AG20443 (cell line): ENCODE measurements at regions not wholly inside any gene's neighbourhood (a gene's known extent, or its start where the extent isn't known, plus 50 kb on each side); places are given as distances from the start of the nearest gene placed in this dataset.

Source experiments
- DNase-seq: peaks from one replicate; pipeline ENCODE4 v3.0.0; 2012; ENCODE audit warnings: low spot score, mixed read lengths

GRCh38 chr16:82497139-82497538, 129.6 kb upstream of the CDH13 start:
- DNase-seq: no peak

DNA sequence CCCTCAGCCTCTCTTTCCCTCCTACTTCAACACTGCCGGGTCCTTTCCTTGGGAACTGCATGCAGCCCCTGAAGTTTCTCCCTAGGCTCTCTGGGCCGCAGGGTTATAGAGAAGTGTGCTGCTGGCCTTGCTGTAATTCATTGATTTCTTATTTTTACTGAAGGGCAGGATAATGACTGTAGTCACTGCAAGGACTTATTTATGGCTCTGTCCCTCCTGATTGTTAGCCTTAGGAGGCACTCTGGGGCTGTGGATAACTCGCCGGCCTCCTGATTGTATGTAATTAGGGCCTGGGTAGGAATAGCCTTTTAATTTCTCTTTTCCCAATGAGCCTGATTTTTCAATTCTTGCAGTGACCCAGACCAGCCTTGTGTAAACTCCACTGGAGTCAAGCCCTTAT, 138.3 kb upstream of the CDH13 start:
- no peak for DNase-seq

- DNase-seq: no peak
Observed at GRCh38 chr16:82481455-82481854, 145.3 kb upstream of the CDH13 start.

- DNase-seq: no peak
Observed at GRCh38 chr16:82476786-82477185, 150.0 kb upstream of the CDH13 start.

DNA sequence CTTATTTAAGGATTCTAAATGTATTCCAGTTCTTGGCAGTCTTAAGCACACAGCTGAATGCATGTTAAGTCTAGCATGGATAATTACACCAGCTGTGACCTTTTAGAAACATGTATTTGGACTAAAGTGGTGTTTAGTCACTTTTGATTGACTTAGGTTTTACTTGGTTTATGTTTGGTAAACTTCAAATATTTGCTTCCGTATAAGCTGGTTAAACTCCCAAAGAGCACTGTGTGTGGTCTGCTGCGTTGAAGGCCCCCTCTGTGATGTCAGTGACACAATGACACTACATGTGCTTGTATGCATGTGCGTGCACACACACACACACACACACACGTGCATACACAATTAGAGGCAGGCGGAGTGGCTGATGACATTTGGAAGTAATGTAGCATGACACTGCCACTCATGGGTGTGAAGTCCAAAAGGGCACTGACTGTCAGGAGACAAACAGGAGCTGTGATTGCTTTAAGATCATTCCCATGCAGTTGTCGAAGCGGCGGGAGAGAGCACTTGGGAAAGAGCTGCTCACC, 156.1 kb upstream of the CDH13 start:
- DNase-seq: no peak

- DNase-seq: no peak
Observed at GRCh38 chr16:82470016-82470415, 156.8 kb upstream of the CDH13 start.

- no peak for DNase-seq
Observed at GRCh38 chr16:82464187-82464586, 162.6 kb upstream of the CDH13 start.

DNA sequence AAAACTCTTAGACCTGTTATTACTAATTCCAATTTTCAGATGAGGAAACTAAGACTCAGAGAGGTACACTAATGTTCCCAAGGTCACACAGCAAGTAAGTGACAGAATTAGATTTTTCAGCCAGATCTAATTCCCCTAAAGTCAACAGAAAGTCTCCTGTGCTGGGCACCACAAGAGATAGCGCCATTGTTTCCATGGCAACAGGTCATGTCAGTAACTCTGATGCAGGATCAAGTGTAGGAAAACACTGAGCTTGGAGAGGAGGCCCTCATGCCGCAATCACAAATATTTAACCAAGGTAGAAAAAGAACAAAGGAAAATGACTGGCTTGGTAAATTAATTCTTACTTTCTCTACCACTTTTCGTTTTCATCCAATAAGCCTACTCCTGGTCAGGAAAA, 166.0 kb upstream of the CDH13 start:
- no peak for DNase-seq

- DNase-seq: no peak
Observed at GRCh38 chr16:82459580-82460256, 167.1 kb upstream of the CDH13 start.

DNA sequence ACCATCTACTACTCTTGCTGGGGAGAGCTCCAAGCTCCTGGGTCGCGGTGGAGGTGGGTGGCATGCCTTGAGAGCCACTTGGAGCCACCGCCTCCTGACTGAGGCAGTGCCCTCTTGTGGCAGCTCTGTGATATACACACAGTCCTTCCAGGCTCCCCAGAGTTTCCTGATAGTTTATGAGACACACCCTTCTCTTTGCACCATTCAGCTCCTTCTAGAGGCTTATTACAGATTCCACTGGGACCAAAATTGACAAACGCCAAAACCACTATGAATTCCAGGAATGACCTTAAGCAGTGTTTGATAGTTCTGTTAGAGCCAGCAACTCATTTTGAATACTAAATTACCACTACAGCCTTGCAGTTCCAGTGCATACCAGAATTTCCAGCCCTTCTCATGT, 170.1 kb upstream of the CDH13 start:
- DNase-seq: peak; percentile 79

GRCh38 chr16:82454566-82454965, 172.2 kb upstream of the CDH13 start:
- DNase-seq: no peak

DNA sequence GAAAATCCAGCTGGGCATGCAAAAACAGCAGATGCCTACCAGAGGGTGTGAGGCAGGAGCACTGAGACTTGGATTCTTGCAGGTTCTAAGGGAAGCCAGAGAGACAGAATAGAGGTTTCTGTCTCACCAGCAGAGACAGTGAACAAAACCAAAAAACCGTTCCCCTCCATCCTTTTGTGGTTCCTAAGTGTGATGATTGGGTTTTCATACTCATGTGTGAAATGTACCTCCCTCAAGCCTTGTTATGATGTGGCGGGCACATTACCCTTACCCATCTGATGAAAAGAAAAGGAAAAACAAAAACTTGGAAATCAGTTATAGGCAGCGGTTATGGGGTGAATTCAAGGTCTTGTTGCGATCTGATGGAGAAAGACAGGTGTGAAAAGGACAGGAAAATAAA, 172.6 kb upstream of the CDH13 start:
- no peak for DNase-seq

DNA sequence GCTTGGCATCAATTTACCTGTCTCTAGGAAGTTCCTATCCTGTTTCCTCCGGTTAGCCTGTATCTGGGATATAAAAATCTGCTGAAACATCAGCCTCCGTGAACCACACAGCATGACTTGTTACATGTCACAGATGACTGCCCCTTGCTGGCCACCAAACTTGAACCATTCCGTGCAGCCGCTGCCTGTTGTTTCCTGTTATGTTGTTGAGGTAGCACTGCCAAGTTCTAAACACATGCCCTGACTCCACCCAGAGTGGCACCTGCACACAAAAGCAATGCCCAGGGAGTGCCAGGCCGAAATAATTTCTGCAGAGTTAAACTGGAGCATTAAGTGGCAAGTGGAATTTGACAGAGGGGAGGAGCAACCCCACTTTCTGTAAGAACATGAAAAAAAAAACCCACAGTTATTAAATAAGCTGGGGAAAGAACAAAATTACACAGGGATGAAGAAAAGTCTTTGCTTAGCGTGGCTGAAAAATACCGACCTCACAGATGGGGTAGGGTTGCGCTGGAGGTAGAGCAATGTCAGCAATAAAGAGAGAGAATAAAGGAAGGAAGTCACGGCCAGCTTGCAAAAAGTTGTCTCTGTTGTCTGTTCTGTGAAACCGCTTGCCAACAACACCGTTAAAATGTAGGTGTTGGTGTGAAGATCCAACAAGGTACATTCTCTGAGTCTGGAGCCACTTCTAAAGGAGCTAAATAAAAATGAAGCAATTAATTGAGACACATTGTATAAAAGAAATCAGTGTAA, 174.6 kb upstream of the CDH13 start:
- DNase-seq: no peak

DNA sequence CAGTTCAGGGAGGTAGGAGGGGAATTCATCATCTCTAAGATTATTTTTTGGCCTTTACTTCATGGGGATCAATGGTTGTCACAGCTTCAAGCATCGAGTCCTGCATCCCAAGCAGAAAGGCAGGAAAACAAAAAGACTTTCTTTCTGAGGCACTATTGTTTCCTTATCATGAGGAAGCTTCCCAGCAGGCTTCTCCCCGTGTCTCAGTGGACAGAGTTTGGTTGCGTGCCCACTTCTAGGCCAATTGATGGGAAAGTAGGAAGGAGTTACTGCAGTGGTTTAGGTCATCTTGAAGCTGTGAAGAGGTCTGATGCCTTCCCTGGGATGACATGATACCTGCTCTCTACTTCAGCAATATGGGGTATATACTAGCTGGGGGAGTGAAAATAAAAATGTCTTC, 175.3 kb upstream of the CDH13 start:
- no peak for DNase-seq

DNA sequence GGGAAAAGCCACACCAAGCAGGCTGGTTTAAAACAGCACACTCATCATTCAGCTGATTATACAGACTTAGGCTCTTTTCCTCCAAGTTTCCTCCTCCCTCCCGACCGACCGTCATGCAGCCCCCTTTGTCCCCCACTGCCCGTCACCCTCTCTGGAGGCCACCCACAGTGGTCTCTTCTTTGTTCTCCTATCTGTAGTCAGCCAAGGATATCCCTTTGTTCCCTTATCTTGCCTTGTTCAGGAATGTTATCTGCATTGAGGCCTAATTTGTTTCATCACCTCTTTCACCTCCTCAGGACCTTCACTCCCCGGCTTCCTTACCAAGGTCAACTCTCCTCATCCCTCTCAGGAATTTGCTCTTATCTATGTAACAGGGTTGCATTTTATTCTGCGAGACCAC, 186.4 kb upstream of the CDH13 start:
- DNase-seq: no peak

GRCh38 chr16:82439678-82440293, 187.0 kb upstream of the CDH13 start:
- peak; percentile 64 for DNase-seq

DNA sequence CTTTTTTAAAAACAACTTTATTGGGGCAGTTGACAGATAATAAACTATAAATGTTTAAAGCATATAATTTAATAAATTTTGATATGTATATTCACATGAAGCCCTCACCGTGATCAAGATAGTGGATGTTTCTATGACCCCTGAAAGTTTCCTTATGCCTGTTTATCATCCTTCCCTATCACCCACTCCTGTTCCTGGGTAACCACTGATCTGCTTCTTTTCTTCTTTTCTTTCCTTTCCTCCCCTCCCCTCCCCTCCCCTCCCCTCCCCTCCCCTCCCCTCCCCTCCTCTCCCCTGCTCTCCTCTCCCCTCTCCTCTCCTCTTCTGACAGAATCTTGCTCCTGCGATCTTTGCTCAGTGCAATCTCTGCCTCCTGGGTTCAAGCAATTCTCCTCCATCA, 193.7 kb upstream of the CDH13 start:
- DNase-seq: no peak

DNA sequence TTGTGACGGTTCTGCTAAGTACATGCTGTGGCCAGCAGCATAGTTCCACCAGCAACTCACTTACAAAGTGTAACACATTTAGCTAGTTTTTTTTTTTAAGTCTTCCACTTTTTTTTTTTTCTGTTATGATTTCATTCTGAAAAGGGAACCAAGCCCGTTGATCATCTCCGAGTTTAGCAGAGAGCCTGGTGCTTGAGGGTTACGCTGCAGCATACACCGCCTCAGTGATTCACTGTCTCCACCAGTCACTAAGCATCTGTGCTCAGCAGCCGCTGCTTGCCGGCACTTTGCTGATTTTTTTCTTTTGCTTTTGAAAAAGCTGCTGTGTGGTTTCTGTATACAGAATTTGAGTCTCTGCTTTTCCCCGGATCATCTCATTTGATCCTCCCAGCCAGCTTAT, 194.5 kb upstream of the CDH13 start:
- DNase-seq: peak; percentile 48

- no peak for DNase-seq
Observed at GRCh38 chr16:82425661-82426060, 201.1 kb upstream of the CDH13 start.

DNA sequence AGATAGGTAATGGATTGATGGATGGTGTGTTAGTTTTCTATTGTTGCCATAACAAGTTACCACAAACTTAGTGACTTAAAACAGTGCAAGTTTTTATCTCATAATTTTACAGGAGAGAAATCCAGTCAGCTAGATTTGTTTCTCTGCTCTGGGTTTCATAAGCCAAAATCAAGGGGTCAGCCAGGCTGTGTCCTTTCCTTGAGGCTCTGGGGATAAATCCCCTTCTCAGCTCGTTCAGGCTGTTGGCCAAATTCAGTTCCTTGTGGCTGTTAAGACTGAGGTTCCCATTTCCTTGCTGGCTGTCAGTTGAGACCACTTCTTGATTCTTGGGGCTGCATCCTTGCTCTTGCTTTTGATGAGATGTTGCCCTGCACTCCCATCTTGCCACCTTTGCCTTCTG, 204.9 kb upstream of the CDH13 start:
- DNase-seq: no peak

GRCh38 chr16:82419332-82419731, 207.4 kb upstream of the CDH13 start:
- no peak for DNase-seq

GRCh38 chr16:82414476-82414875, 212.3 kb upstream of the CDH13 start:
- DNase-seq: no peak

DNA sequence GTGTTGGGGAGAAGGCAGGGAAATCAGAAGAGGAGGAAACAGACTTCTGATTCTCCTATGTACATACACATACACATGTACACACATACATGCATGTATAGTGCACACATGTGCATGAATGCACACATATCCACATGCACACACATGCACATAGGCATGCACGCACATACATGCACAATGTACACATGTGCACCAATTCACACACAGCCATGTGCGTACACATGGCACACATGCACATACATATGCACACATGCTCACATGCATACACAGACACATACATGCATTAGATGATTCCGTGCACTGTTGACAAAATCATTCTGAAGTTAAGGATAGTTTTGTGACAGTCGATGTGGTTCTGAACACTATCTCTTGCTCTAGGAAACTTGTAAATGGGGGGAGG, 214.0 kb upstream of the CDH13 start:
- no peak for DNase-seq
